CD4-positive, alpha-beta memory T cell (primary cell): ENCODE measurements at regions not wholly inside any gene's neighbourhood (a gene's known extent, or its start where the extent isn't known, plus 50 kb on each side); places are given as distances from the start of the nearest gene placed in this dataset.

Experiments
- CTCF ChIA-PET: fragments of 350-600 bp; sonication (Branson Sonifier 250); formaldehyde crosslinking; loops from one replicate; lab custom pipeline; 2021; ENCODE audit warnings: inconsistent platforms; ENCODE audit not compliant: partially characterized antibody; lab: Charles Lee
- POLR2A ChIA-PET: fragments of 350-600 bp; sonication (Branson Sonifier 250); formaldehyde crosslinking; loops from one replicate; lab custom pipeline; 2021; ENCODE audit not compliant: partially characterized antibody; lab: Charles Lee
- DNase-seq, 5 donors: peaks; one replicate each; pipeline versions ENCODE4 v3.0.0 to v3.0.0-alpha.2; 2020 to 2022; ENCODE audit warnings: mixed read lengths in 1 of 5
- H3K27ac ChIP-seq: one replicate; pipeline ENCODE4 v1.7.0; 2013; ENCODE audit warnings: low read depth, low read length
- H3K27me3 ChIP-seq: 2 replicates; pipeline ENCODE4 v1.7.0; 2013; ENCODE audit warnings: mild to moderate bottlenecking, low read length, moderate library complexity; ENCODE audit not compliant: insufficient read depth
- H3K36me3 ChIP-seq: 2 replicates; pipeline ENCODE4 v1.7.0; 2013; ENCODE audit warnings: mild to moderate bottlenecking, low read length, moderate library complexity; ENCODE audit not compliant: insufficient read depth
- H3K4me1 ChIP-seq: 2 replicates; pipeline ENCODE4 v1.7.0; 2013; ENCODE audit warnings: mild to moderate bottlenecking, low read length, moderate library complexity; ENCODE audit not compliant: insufficient read depth
- H3K4me3 ChIP-seq, 2 donors: one replicate each; pipeline ENCODE4 v1.7.0; 2013; ENCODE audit warnings: low read length in 2 of 2, mild to moderate bottlenecking in 1 of 2
- H3K9me3 ChIP-seq, 2 donors: one replicate each; pipeline ENCODE4 v1.7.0; 2013; ENCODE audit warnings: low read length in 2 of 2, control low read depth in 1 of 2; ENCODE audit not compliant: control insufficient read depth in 1 of 2
- H3K27ac Mint-ChIP-seq, 7 donors: one replicate each; pipeline ENCODE4 v1.8.0; 2020 to 2021; ENCODE audit warnings: mixed read lengths in 7 of 7, mild to moderate bottlenecking in 6 of 7, inconsistent platforms in 3 of 7, moderate library complexity in 3 of 7
- H3K27me3 Mint-ChIP-seq, 2 donors: one replicate each; pipeline ENCODE4 v1.8.0; 2020 to 2021; ENCODE audit warnings: mixed read lengths in 2 of 2
- H3K36me3 Mint-ChIP-seq, 2 donors: one replicate each; pipeline ENCODE4 v1.8.0; 2020 to 2021; ENCODE audit warnings: mixed read lengths in 2 of 2, inconsistent platforms in 1 of 2, mild to moderate bottlenecking in 1 of 2
- H3K4me1 Mint-ChIP-seq, 4 donors: one replicate each; pipeline ENCODE4 v1.8.0; 2020 to 2021; ENCODE audit warnings: mixed read lengths in 4 of 4, mild to moderate bottlenecking in 1 of 4
- H3K4me3 Mint-ChIP-seq, 8 donors: one replicate each; pipeline ENCODE4 v1.8.0; 2020 to 2021; ENCODE audit warnings: mixed read lengths in 8 of 8, mild to moderate bottlenecking in 7 of 8, moderate library complexity in 6 of 8, inconsistent platforms in 3 of 8
- H3K9me3 Mint-ChIP-seq, 8 donors: one replicate each; pipeline ENCODE4 v1.8.0; 2020 to 2021; ENCODE audit warnings: mixed read lengths in 8 of 8, mild to moderate bottlenecking in 5 of 8, inconsistent platforms in 3 of 8, moderate library complexity in 1 of 8
- intact Hi-C: fragments of 100-400 bp; cut with micrococcal nuclease; formaldehyde crosslinking; loops from one replicate; pipeline ENCODE4 v1.15.1; 2023

GRCh38 chr14:53875324-53875897, 81.2 kb downstream of the BMP4 start:
- ChIA-PET CTCF (no interaction called here), POLR2A (no interaction called here)
- H3K27me3 Mint-ChIP-seq = peaks cover 0 to under 1% of the 10 kb centered on the region in 2 donors
- DNase-seq = no peak
- Histone ChIP-seq H3K27ac (no peak overlapping the region), H3K9me3 (no peaks in the 10 kb centered on the region), H3K4me1 (no peaks in the 10 kb centered on the region), H3K4me3 (no peak overlapping the region), H3K36me3 (no peaks in the 10 kb centered on the region), H3K27me3 (no peaks in the 10 kb centered on the region)
- peaks cover 0 to 13% (median 5%) of the 10 kb centered on the region in 8 donors for H3K9me3 Mint-ChIP-seq
- no peak overlapping the region for H3K4me3 Mint-ChIP-seq
- no peaks in the 10 kb centered on the region for H3K36me3 Mint-ChIP-seq
- H3K27ac Mint-ChIP-seq = no peak overlapping the region
- intact Hi-C loops = no loop called here
- H3K4me1 Mint-ChIP-seq = no peaks in the 10 kb centered on the region

DNA sequence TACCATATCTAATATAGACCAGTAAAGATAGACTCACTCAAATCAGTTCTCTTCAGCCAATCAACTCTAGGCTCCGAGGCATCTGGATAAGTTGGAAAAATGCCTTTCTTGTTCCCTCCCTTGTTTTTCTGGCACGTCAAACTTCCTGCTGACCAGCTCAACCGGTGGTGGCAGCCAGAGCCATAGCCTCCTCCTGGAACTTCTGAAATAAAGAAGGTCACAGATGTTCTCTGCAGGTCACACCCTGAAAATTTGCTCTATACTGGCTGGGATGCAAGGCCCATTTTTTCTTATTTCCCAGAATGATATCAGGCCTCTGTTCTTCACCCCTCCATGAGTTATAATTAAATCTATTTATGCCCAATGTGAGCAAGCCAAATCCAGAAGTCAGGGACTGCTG, 81.9 kb downstream of the BMP4 start:
- H3K27me3 ChIP-seq = no peaks in the 10 kb centered on the region
- H3K27ac Mint-ChIP-seq = no peak overlapping the region
- no peaks in the 10 kb centered on the region for H3K36me3 Mint-ChIP-seq
- peaks cover 0 to 13% (median 5%) of the 10 kb centered on the region in 8 donors for H3K9me3 Mint-ChIP-seq
- intact Hi-C loops = no loop called here
- peaks cover 0 to 2% of the 10 kb centered on the region in 2 donors for H3K27me3 Mint-ChIP-seq
- no peaks in the 10 kb centered on the region for H3K9me3 ChIP-seq
- H3K27ac ChIP-seq = no peak overlapping the region
- H3K4me3 Mint-ChIP-seq = no peak overlapping the region
- no peak for DNase-seq
- POLR2A ChIA-PET = no interaction called here
- no peaks in the 10 kb centered on the region for H3K36me3 ChIP-seq
- H3K4me1 Mint-ChIP-seq = no peaks in the 10 kb centered on the region
- H3K4me3 ChIP-seq = no peak overlapping the region
- no peaks in the 10 kb centered on the region for H3K4me1 ChIP-seq
- CTCF ChIA-PET = no interaction called here

- Histone ChIP-seq H3K9me3 (no peaks in the 10 kb centered on the region), H3K27ac (no peak overlapping the region), H3K36me3 (no peaks in the 10 kb centered on the region), H3K27me3 (no peaks in the 10 kb centered on the region), H3K4me3 (no peak overlapping the region), H3K4me1 (no peaks in the 10 kb centered on the region)
- no peak for DNase-seq
- ChIA-PET POLR2A (no interaction called here), CTCF (no interaction called here)
- intact Hi-C loops = no loop called here
- Mint-ChIP-seq H3K9me3 (peaks cover 0 to 12% (median 4%) of the 10 kb centered on the region in 8 donors), H3K4me1 (no peaks in the 10 kb centered on the region), H3K4me3 (no peak overlapping the region), H3K27me3 (peaks cover 0 to 2% of the 10 kb centered on the region in 2 donors), H3K27ac (no peak overlapping the region), H3K36me3 (no peaks in the 10 kb centered on the region)
These were observed 83.9 kb downstream of the BMP4 start for GRCh38 chr14:53872681-53873089.

DNA sequence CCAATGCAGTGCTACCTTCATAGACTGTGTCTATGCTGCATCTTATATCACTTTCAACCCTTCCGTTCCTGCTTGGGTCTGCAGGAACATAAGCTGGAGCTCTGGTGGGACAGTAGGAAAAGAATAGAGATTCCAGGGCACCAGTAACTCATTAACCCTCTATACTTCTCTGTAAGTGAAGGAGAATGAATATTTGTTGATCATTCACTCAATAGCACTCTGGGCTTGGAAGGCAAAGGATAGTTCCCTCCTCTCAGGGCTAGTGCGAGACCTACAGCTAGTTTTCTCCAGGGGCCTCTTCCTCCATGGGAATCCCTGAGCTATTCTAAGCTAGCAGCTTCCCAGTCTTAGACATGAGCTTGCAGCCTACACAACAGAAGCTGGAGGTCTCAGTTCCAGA, 84.7 kb downstream of the BMP4 start:
- H3K4me3 Mint-ChIP-seq = no peak overlapping the region
- no peak overlapping the region for H3K27ac Mint-ChIP-seq
- H3K9me3 Mint-ChIP-seq = peaks cover 0 to 7% (median 3%) of the 10 kb centered on the region in 8 donors
- H3K36me3 Mint-ChIP-seq = no peaks in the 10 kb centered on the region
- intact Hi-C loops = no loop called here
- H3K27me3 ChIP-seq = no peaks in the 10 kb centered on the region
- peaks cover 0 to 2% of the 10 kb centered on the region in 2 donors for H3K27me3 Mint-ChIP-seq
- DNase-seq = no peak
- H3K4me1 Mint-ChIP-seq = no peaks in the 10 kb centered on the region
- no peak overlapping the region for H3K27ac ChIP-seq
- POLR2A ChIA-PET = no interaction called here
- H3K4me1 ChIP-seq = no peaks in the 10 kb centered on the region
- H3K36me3 ChIP-seq = no peaks in the 10 kb centered on the region
- CTCF ChIA-PET = no interaction called here
- H3K9me3 ChIP-seq = no peaks in the 10 kb centered on the region
- no peak overlapping the region for H3K4me3 ChIP-seq

DNA sequence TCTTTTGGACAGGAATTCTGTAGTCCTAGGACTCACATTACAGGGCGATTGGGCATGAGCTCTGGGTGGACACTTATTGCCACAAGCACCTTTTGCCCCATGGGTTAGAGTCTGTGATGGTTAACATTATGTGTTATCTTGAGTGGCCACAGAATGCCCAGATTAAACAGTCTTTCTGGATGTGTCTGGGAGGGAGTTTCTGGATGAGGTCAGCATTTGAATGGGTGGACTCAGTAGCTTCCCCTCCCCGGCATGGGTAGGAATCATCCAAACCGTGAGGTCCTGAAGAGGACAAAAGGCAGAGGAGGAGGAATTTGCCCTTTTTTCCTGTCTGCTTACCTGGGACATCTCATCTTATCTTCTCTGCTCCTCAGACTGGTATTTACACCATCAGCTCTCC, 85.6 kb downstream of the BMP4 start:
- no peak overlapping the region for H3K27ac ChIP-seq
- no peak for DNase-seq
- Mint-ChIP-seq H3K9me3 (peaks cover 0 to 3% (median 0%) of the 10 kb centered on the region in 8 donors), H3K27ac (no peak overlapping the region), H3K36me3 (no peaks in the 10 kb centered on the region), H3K27me3 (peaks cover 0 to 2% of the 10 kb centered on the region in 2 donors), H3K4me3 (no peak overlapping the region), H3K4me1 (no peaks in the 10 kb centered on the region)
- ChIA-PET CTCF (no interaction called here), POLR2A (no interaction called here)
- no peaks in the 10 kb centered on the region for H3K9me3 ChIP-seq
- intact Hi-C loops = no loop called here
- H3K4me3 ChIP-seq = no peak overlapping the region
- H3K27me3 ChIP-seq = no peaks in the 10 kb centered on the region
- H3K36me3 ChIP-seq = no peaks in the 10 kb centered on the region
- no peaks in the 10 kb centered on the region for H3K4me1 ChIP-seq

DNA sequence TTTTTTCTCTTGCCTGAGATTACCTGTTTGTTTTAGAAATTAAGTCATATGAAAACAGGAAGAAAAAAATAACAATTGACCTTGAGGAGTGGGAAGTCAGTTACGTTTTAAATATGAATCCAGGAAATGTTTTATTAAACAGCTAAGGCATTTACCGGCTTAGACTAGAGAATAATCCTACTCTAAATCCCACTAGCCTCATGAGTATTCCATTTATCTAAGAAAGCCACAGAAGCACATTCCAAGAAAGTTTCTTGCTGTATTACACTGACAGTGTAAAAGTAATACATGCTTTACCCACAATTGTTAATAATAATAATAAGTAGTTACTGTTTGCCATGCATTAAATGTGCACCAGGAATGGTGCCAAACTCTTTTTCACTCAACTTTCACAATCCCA, 90.9 kb downstream of the BMP4 start:
- intact Hi-C loops = no loop called here
- Mint-ChIP-seq H3K27me3 (peaks cover 0 to 3% of the 10 kb centered on the region in 2 donors), H3K9me3 (peaks cover 0 to 2% (median 0%) of the 10 kb centered on the region in 8 donors), H3K4me3 (no peak overlapping the region), H3K36me3 (no peaks in the 10 kb centered on the region), H3K27ac (no peak overlapping the region), H3K4me1 (no peaks in the 10 kb centered on the region)
- ChIA-PET POLR2A (no interaction called here), CTCF (no interaction called here)
- no peaks in the 10 kb centered on the region for H3K9me3 ChIP-seq
- no peak overlapping the region for H3K4me3 ChIP-seq
- H3K4me1 ChIP-seq = no peaks in the 10 kb centered on the region
- no peak for DNase-seq
- no peaks in the 10 kb centered on the region for H3K36me3 ChIP-seq
- H3K27ac ChIP-seq = no peak overlapping the region
- H3K27me3 ChIP-seq = no peaks in the 10 kb centered on the region

- no peaks in the 10 kb centered on the region for H3K36me3 Mint-ChIP-seq
- H3K9me3 Mint-ChIP-seq = peaks cover 0 to 5% (median 0%) of the 10 kb centered on the region in 8 donors
- intact Hi-C loops = no loop called here
- Histone ChIP-seq H3K27me3 (no peaks in the 10 kb centered on the region), H3K9me3 (no peaks in the 10 kb centered on the region), H3K4me1 (no peaks in the 10 kb centered on the region), H3K27ac (no peak overlapping the region), H3K36me3 (no peaks in the 10 kb centered on the region), H3K4me3 (no peak overlapping the region)
- H3K27ac Mint-ChIP-seq = no peak overlapping the region
- ChIA-PET CTCF (no interaction called here), POLR2A (no interaction called here)
- H3K4me1 Mint-ChIP-seq = no peaks in the 10 kb centered on the region
- DNase-seq = no peak
- peaks cover 0 to 1% of the 10 kb centered on the region in 2 donors for H3K27me3 Mint-ChIP-seq
- no peak overlapping the region for H3K4me3 Mint-ChIP-seq
These were observed 94.8 kb downstream of the BMP4 start for GRCh38 chr14:53861781-53862180.

DNA sequence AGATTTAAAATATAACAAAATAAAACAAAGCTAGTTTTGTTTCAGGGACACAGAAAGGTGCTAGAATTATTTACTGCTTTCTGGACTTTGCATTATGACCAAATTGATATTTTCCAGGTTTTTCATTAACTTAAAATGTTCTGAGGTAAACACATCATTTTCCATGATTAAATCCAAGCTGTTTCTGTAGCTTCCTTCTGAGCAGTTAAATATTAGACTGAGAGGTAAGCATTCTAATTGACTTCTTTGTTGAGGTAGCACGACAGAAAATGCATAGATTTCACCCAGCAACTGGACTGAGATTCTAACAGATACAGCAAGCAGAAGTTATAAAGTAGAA, 98.3 kb downstream of the BMP4 start:
- peaks cover 0 to 5% (median 1%) of the 10 kb centered on the region in 8 donors for H3K9me3 Mint-ChIP-seq
- no peak for DNase-seq
- H3K27ac ChIP-seq = no peak overlapping the region
- H3K4me1 ChIP-seq = no peaks in the 10 kb centered on the region
- ChIA-PET CTCF (no interaction called here), POLR2A (no interaction called here)
- H3K27me3 ChIP-seq = no peaks in the 10 kb centered on the region
- no peaks in the 10 kb centered on the region for H3K4me1 Mint-ChIP-seq
- no peak overlapping the region for H3K27ac Mint-ChIP-seq
- H3K36me3 ChIP-seq = no peaks in the 10 kb centered on the region
- H3K9me3 ChIP-seq = no peaks in the 10 kb centered on the region
- H3K4me3 ChIP-seq = no peak overlapping the region
- H3K36me3 Mint-ChIP-seq = no peaks in the 10 kb centered on the region
- intact Hi-C loops = no loop called here
- peaks cover 0 to 1% of the 10 kb centered on the region in 2 donors for H3K27me3 Mint-ChIP-seq
- H3K4me3 Mint-ChIP-seq = no peak overlapping the region
